HEK293T (cell line): ENCODE measurements at regions not wholly inside any gene's neighbourhood (a gene's known extent, or its start where the extent isn't known, plus 50 kb on each side); places are given as distances from the start of the nearest gene placed in this dataset.

Experiments used
- BHLHE40 ChIP-seq: fragments of 450-650 bp; IDR thresholded peaks from 2 replicates; pipeline ENCODE4 v1.6.1; 2016; ENCODE audit warnings: mild to moderate bottlenecking, moderate library complexity, borderline replicate concordance
- CTBP1 ChIP-seq: fragments of 450-650 bp; IDR thresholded peaks from 2 replicates; pipeline ENCODE4 v1.6.1; 2016; ENCODE audit warnings: borderline replicate concordance
- ELF4 ChIP-seq: fragments of 450-650 bp; IDR thresholded peaks from 2 replicates; pipeline ENCODE4 v1.6.1; 2017; ENCODE audit warnings: antibody characterized with exemption
- FOXA1 ChIP-seq: fragments of 450-650 bp; IDR thresholded peaks from 2 replicates; pipeline ENCODE4 v1.6.1; 2016; ENCODE audit warnings: mild to moderate bottlenecking
- FOXK2 ChIP-seq: fragments of 450-650 bp; IDR thresholded peaks from 2 replicates; pipeline ENCODE4 v1.6.1; 2016; ENCODE audit warnings: mild to moderate bottlenecking
- FOXM1 ChIP-seq: fragments of 450-650 bp; IDR thresholded peaks from 2 replicates; pipeline ENCODE4 v1.6.1; 2017; ENCODE audit warnings: mild to moderate bottlenecking, borderline replicate concordance
- HDGF ChIP-seq: fragments of 450-650 bp; IDR thresholded peaks from 2 replicates; pipeline ENCODE4 v1.6.1; 2017; ENCODE audit warnings: antibody characterized with exemption, borderline replicate concordance
- L3MBTL2 ChIP-seq: fragments of 450-650 bp; conservative IDR thresholded peaks from 2 replicates; pipeline ENCODE4 v1.6.1; 2016; ENCODE audit warnings: mild to moderate bottlenecking
- LEF1 ChIP-seq: fragments of 450-650 bp; IDR thresholded peaks from 2 replicates; pipeline ENCODE4 v1.6.1; 2017; ENCODE audit warnings: mild to moderate bottlenecking, borderline replicate concordance
- NFRKB ChIP-seq: fragments of 450-650 bp; IDR thresholded peaks from 2 replicates; pipeline ENCODE4 v1.6.1; 2016; ENCODE audit warnings: mild to moderate bottlenecking, moderate library complexity
- SP1 ChIP-seq: fragments of 450-650 bp; IDR thresholded peaks from 2 replicates; pipeline ENCODE4 v1.6.1; 2017
- SUZ12 ChIP-seq: fragments of 450-650 bp; IDR thresholded peaks from 2 replicates; pipeline ENCODE4 v1.6.1; 2016; ENCODE audit warnings: mild to moderate bottlenecking
- TARDBP ChIP-seq: fragments of 450-650 bp; IDR thresholded peaks from 2 replicates; pipeline ENCODE4 v1.6.1; 2016
- ZNF384 ChIP-seq: fragments of 450-650 bp; IDR thresholded peaks from 2 replicates; pipeline ENCODE4 v1.6.1; 2016

GRCh38 chrX:132272826-132273225 is 53.6 kb upstream of the RAP2C start:
- no peak for TF ChIP-seq ZNF384
- no peak for TF ChIP-seq NFRKB
- TF ChIP-seq BHLHE40, result no peak
- TF ChIP-seq HDGF, result no peak
- no peak for TF ChIP-seq SP1
- TF ChIP-seq FOXA1, result no peak
- no peak for TF ChIP-seq ELF4
- TF ChIP-seq FOXM1, result no peak
- TF ChIP-seq L3MBTL2, result no peak
- TF ChIP-seq TARDBP, result no peak
- TF ChIP-seq SUZ12, result no peak
- no peak for TF ChIP-seq FOXK2
- TF ChIP-seq CTBP1, result no peak
- no peak for TF ChIP-seq LEF1
